HCT116 (cell line): ENCODE measurements at regions not wholly inside any gene's neighbourhood (a gene's known extent, or its start where the extent isn't known, plus 50 kb on each side); places are given as distances from the start of the nearest gene placed in this dataset.

ENCODE experiments used
- ATAC-seq: fragments of 200-7000 bp; cut with Tn5 transposase; 2 replicates; pipeline ENCODE4 v1.9.1; 2020; ENCODE audit warnings: mild to moderate bottlenecking, moderate library complexity
- BruUV-seq: library from RNA; stranded (reverse); fragments of 400-500 nt; replicated peaks from 2 replicates; lab custom pipeline; 2021; lab: Mats Ljungman, UMichigan
- CTCF ChIA-PET: fragments of 300-600 bp; sonication (Branson Sonifier 250); formaldehyde crosslinking; loops from one replicate; lab custom pipeline; 2021; ENCODE audit warnings: antibody characterized with exemption; lab: Charles Lee
- POLR2A ChIA-PET: fragments of 300-600, 350-600 bp; sonication (Branson Sonifier 250); formaldehyde crosslinking; loops from one replicate; lab custom pipeline; 2021; ENCODE audit warnings: antibody characterized with exemption; lab: Charles Lee
- RAD21 ChIA-PET, 2 experiments: fragments of 300-600 bp; sonication (Branson Sonifier 250); formaldehyde crosslinking; loops; one replicate each; lab custom pipeline; 2023; ENCODE audit warnings: low total read pairs in 2 of 2; ENCODE audit not compliant: uncharacterized antibody in 2 of 2, unreplicated experiment in 2 of 2, low non-redundant PET in 1 of 2; lab: Charles Lee
- DNase-seq: peaks from one replicate; pipeline ENCODE4 v3.0.0-alpha.2; 2010; ENCODE audit warnings: low read depth, low spot score
- H2AFZ ChIP-seq: fragments of 200-600 bp; shearing (Covaris generic), sonication (generic); 2 replicates; pipeline ENCODE4 v1.6.1; 2017; ENCODE audit warnings: low read depth, mixed run types, mixed read lengths, antibody characterized with exemption, low read length; ENCODE audit not compliant: poor library complexity, severe bottlenecking
- H3K27ac ChIP-seq: 2 replicates; pipeline ENCODE4 v1.5.1; 2012; ENCODE audit warnings: low read depth, low read length
- H3K27me3 ChIP-seq: fragments of 200-600 bp; sonication (generic); 2 replicates; pipeline ENCODE4 v1.6.1; 2016; ENCODE audit warnings: mixed run types, low read length, mixed read lengths; ENCODE audit not compliant: insufficient read depth
- H3K36me3 ChIP-seq, 2 experiments: fragments of 200-500 bp in 1 of 2; fragments of 200-600 bp in 1 of 2; sonication (Bioruptor generic) in 1 of 2; sonication (generic) in 1 of 2; 2 replicates each; pipeline versions ENCODE4 v1.5.1 to v1.6.1; 2014 to 2016; ENCODE audit warnings: low read length in 2 of 2, inconsistent platforms in 1 of 2, mixed read lengths in 1 of 2, mixed run types in 1 of 2; ENCODE audit not compliant: insufficient read depth in 2 of 2, control insufficient read depth in 1 of 2
- H3K4me1 ChIP-seq, 2 experiments: fragments of 200-600 bp in 1 of 2; sonication (generic) in 1 of 2; 2 replicates each; pipeline versions ENCODE4 v1.5.1 to v1.6.1; 2012 to 2017; ENCODE audit warnings: low read length in 2 of 2, inconsistent platforms in 1 of 2, mild to moderate bottlenecking in 1 of 2, mixed read lengths in 1 of 2, mixed run types in 1 of 2, moderate library complexity in 1 of 2; ENCODE audit not compliant: insufficient read depth in 2 of 2, control insufficient read depth in 1 of 2
- H3K4me2 ChIP-seq: fragments of 200-600 bp; sonication (generic); 2 replicates; pipeline ENCODE4 v1.6.1; 2017; ENCODE audit warnings: mixed run types, low read length, mixed read lengths
- H3K4me3 ChIP-seq, 2 experiments: fragments of 200-600 bp in 1 of 2; sonication (generic) in 1 of 2; replicated peaks in 1 of 2; 2 replicates each; pipeline ENCODE4 v1.5.1; 2011 to 2016; ENCODE audit warnings: low read length in 2 of 2, control low read depth in 1 of 2, low read depth in 1 of 2, mild to moderate bottlenecking in 1 of 2, mixed read lengths in 1 of 2, mixed run types in 1 of 2
- H3K79me2 ChIP-seq: fragments of 200-600 bp; sonication (generic); 2 replicates; pipeline ENCODE4 v1.6.1; 2017; ENCODE audit warnings: mild to moderate bottlenecking, mixed run types, low read length, moderate library complexity, mixed read lengths; ENCODE audit not compliant: insufficient read depth
- H3K9ac ChIP-seq: fragments of 200-600 bp; sonication (generic); 2 replicates; pipeline ENCODE4 v1.6.1; 2016; ENCODE audit warnings: low read length, mixed read lengths
- H3K9me2 ChIP-seq: fragments of 200-600 bp; sonication (generic), shearing (Covaris generic); 2 replicates; pipeline ENCODE4 v1.6.1; 2017; ENCODE audit warnings: mixed run types, mild to moderate bottlenecking, moderate library complexity; ENCODE audit not compliant: insufficient read depth
- H3K9me3 ChIP-seq, 2 experiments: fragments of 200-500 bp in 1 of 2; fragments of 200-600 bp in 1 of 2; sonication (Bioruptor generic) in 1 of 2; sonication (generic) in 1 of 2; 2 replicates each; pipeline ENCODE4 v1.6.1; 2014 to 2017; ENCODE audit warnings: low read length in 2 of 2, mixed read lengths in 2 of 2, inconsistent platforms in 1 of 2, low read depth in 1 of 2, mild to moderate bottlenecking in 1 of 2, mixed run types in 1 of 2, moderate library complexity in 1 of 2; ENCODE audit not compliant: control insufficient read depth in 1 of 2, insufficient read depth in 1 of 2
- H4K20me1 ChIP-seq: fragments of 200-600 bp; sonication (generic), shearing (Covaris generic); 2 replicates; pipeline ENCODE4 v1.6.1; 2017; ENCODE audit warnings: mixed run types, mild to moderate bottlenecking, moderate library complexity; ENCODE audit not compliant: insufficient read depth
- ATF3 ChIP-seq: IDR thresholded peaks from 2 replicates; pipeline ENCODE4 v1.6.1; 2012
- CBX3 ChIP-seq: IDR thresholded peaks from 2 replicates; pipeline ENCODE4 v1.6.1; 2012; ENCODE audit warnings: low read depth
- CTCF ChIP-seq, 3 experiments: fragments of 200-600 bp in 1 of 3; sonication (generic) in 1 of 3; IDR thresholded peaks in 2 of 3; conservative IDR thresholded peaks in 1 of 3; 2 replicates each; pipeline ENCODE4 v1.5.1; 2012 to 2017; ENCODE audit warnings: low read depth in 2 of 3, low read length in 2 of 3, antibody characterized with exemption in 1 of 3, borderline replicate concordance in 1 of 3, control low read depth in 1 of 3, mild to moderate bottlenecking in 1 of 3, mixed read lengths in 1 of 3, mixed run types in 1 of 3, moderate library complexity in 1 of 3; ENCODE audit not compliant: insufficient read depth in 1 of 3
- EGR1 ChIP-seq: IDR thresholded peaks from 2 replicates; pipeline ENCODE4 v1.6.1; 2012; ENCODE audit warnings: low read depth
- REST ChIP-seq: IDR thresholded peaks from 2 replicates; pipeline ENCODE4 v1.6.1; 2012; ENCODE audit warnings: low read depth
- SP1 ChIP-seq: IDR thresholded peaks from 2 replicates; pipeline ENCODE4 v1.6.1; 2012; ENCODE audit warnings: low read depth
- SRF ChIP-seq: IDR thresholded peaks from 2 replicates; pipeline ENCODE4 v1.6.1; 2012; ENCODE audit warnings: low read depth
- ZFX ChIP-seq: fragments of 450-650 bp; IDR thresholded peaks from 2 replicates; pipeline ENCODE4 v1.6.1; 2017
- ZNF274 ChIP-seq: fragments of 200-500 bp; sonication (Bioruptor generic); IDR thresholded peaks from 2 replicates; pipeline ENCODE4 v1.6.1; 2014; ENCODE audit warnings: mild to moderate bottlenecking, low read depth, low read length, inconsistent platforms
- intact Hi-C: fragments of 100-400 bp; cut with micrococcal nuclease; formaldehyde crosslinking; loops from 2 replicates; pipeline ENCODE4 v1.10.0; 2022
- TF ChIP-seq, protein P1 (sequence below): IDR thresholded peaks from 2 replicates; pipeline ENCODE4 v1.6.1; 2012

DNA sequence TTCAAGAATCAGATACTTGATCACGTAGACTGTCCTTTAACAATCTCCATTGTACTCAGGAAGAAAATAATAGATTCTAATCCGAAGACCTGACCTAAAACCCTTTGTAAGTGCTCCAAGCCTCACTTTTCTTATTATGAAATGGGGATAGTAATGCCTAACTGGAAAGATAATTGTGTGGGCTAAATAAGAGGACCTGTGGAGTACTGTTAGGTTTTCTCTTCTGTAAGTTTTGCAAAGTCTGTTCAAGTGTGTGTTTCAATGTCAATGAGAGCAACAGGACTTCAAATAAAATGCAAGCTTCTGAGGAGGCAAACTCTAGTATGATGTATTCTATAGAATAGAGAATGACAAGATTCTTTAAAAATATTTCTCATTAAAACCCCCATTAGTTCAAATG is 348.6 kb downstream of the USP25 start:
- intact Hi-C loops = no loop called here
- H3K27me3 ChIP-seq = no peaks in the 10 kb centered on the region
- H3K27ac ChIP-seq = no peak overlapping the region
- no peaks in the 10 kb centered on the region for H3K79me2 ChIP-seq
- TF ChIP-seq ATF3 (no peak), EGR1 (no peak), ZFX (no peak), CTCF (IDR thresholded peaks at IDR 0.05 in 2 of 3, conservative IDR thresholded peaks at IDR 0.05 in 1 of 3; ENCODE audit: borderline replicate concordance in 1 of 3, insufficient read depth in 1 of 3, low read depth in 2 of 3, low read length in 2 of 3) (no peak), ZNF274 (no peak)
- TF ChIP-seq, protein P1, sequence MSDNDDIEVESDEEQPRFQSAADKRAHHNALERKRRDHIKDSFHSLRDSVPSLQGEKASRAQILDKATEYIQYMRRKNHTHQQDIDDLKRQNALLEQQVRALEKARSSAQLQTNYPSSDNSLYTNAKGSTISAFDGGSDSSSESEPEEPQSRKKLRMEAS = no peak
- TF ChIP-seq, all 23 proteins: peak for 0
- RAD21 ChIA-PET = no interaction called here
- ATAC-seq = no peak
- no peak for DNase-seq
- POLR2A ChIA-PET = no interaction called here
- Histone ChIP-seq H4K20me1 (no peaks in the 10 kb centered on the region), H3K9me3 (0 out of 4 replicates have a peak, but pooled peaks cover 0 to 8% of the 10 kb centered on the region in 2 experiments), H3K9me2 (no peaks in the 10 kb centered on the region), H3K4me1 (no peaks in the 10 kb centered on the region), H3K4me3 (no peak overlapping the region), H3K4me2 (no peak overlapping the region), H3K36me3 (no peaks in the 10 kb centered on the region), H2AFZ (no peak overlapping the region), H3K9ac (no peak overlapping the region)
- BruUV-seq = no TSS peak
- CTCF ChIA-PET = no interaction called here

DNA sequence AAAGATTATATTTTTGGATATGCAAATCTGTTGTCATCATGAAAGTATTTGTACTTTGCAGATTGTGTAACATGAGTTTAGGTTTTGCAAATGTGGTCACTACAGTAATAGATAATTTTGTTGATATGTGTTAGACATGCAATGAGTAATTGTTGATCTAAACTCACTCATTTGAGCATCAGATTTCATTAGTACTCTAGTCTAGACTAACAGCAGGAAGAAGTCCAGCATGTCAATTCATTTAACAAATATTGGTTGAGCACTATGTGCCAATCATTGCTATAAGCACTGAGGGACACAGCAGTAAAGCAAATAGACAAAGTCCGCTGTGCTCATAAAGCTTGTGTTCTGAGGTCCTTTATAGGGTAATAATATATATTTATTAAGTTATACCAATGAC is 350.0 kb downstream of the USP25 start:
- no peak overlapping the region for H3K4me2 ChIP-seq
- 0 out of 4 replicates have a peak, but pooled peaks cover 0 to 8% of the 10 kb centered on the region in 2 experiments for H3K9me3 ChIP-seq
- H3K4me1 ChIP-seq = no peaks in the 10 kb centered on the region
- no peak for DNase-seq
- H3K36me3 ChIP-seq = no peaks in the 10 kb centered on the region
- H3K79me2 ChIP-seq = no peaks in the 10 kb centered on the region
- ChIA-PET POLR2A (no interaction called here), CTCF (no interaction called here), RAD21 (no interaction called here)
- no peak for ATAC-seq
- no peaks in the 10 kb centered on the region for H4K20me1 ChIP-seq
- H2AFZ ChIP-seq = no peak overlapping the region
- H3K4me3 ChIP-seq = no peak overlapping the region
- no peaks in the 10 kb centered on the region for H3K27me3 ChIP-seq
- no TSS peak for BruUV-seq
- no peak overlapping the region for H3K27ac ChIP-seq
- H3K9ac ChIP-seq = no peak overlapping the region
- intact Hi-C loops = no loop called here
- H3K9me2 ChIP-seq = no peaks in the 10 kb centered on the region
- TF ChIP-seq SRF = no peak
- no peak for TF ChIP-seq REST
- no peak for TF ChIP-seq CBX3
- TF ChIP-seq ZFX = no peak
- TF ChIP-seq SP1 = no peak
- TF ChIP-seq, all 23 proteins: peak for 0
